ENCODE measurements at regions not wholly inside any gene's neighbourhood (a gene's known extent, or its start where the extent isn't known, plus 50 kb on each side); places are given as distances from the start of the nearest gene placed in this dataset.

DNA sequence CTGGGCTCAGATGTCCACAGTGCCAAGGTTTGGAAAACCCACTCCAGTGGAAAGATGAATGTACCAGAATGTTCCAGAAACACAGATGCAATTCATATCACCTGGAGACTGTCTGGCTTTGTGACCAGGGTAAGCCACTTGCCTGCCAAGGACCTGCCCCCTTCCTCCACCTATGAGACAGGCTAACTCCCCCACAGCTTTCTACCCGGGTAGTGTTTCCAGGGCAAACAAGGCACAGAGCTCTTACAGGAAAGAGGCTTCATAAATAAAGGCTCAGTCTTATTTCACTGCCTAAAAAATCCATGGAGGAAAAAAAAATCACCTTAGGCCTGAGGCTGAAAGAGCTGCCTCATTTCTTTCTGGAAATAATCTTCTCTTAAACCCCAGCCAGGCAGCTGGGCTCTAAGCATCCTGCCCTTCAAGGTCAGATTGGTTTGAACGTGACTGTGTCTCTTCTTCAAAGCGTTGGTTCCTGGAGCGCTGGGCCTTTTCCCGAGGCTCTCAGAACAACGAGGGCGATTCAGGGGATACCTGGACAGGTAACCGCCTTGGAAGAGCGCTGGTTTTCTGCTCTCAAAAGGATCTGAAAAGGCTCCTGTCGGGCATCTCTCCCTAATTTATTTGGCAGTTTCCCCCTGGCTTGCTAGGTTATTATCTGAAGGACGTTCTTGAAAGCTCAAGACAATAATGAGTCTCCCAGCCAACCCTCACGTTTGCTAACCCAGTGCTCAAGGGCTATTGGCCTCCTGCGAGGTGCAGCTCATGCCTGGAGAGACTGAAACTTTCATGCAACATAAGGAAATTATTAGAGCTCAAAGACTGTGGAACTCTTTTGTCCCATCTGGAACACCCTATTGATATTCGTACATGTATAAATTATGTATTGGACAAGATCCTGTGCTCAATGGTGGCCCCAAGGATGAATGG, 199.2 kb upstream of the PMEPA1 start:
- DNase-seq (ENCODE audit: extremely low read depth, low read depth) = no peak

DNA sequence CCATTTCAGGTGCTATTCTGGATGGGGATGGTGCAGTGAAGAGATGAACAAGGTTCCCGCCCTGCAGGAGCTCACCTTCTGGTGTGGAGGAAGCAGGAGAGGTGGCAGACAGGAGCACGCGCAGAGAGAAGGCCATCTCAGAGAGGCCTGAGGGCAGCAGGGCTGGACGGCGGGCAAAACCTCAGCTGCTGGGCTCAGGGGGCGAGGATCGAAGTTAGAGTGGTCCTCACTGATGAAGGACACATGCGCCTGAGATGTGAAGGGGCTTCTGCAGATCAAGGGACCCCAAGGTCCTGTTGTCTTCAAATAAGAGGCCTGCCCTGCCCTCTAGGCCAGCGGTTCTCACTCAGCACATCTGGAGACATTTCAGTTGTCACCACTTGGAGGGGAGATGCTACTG, 198.4 kb upstream of the PMEPA1 start:
- no peak for DNase-seq (ENCODE audit: extremely low read depth, low read depth)

GRCh38 chr20:57907131-57908000, 197.6 kb upstream of the PMEPA1 start:
- DNase-seq (ENCODE audit: extremely low read depth, low read depth) = no peak

DNA sequence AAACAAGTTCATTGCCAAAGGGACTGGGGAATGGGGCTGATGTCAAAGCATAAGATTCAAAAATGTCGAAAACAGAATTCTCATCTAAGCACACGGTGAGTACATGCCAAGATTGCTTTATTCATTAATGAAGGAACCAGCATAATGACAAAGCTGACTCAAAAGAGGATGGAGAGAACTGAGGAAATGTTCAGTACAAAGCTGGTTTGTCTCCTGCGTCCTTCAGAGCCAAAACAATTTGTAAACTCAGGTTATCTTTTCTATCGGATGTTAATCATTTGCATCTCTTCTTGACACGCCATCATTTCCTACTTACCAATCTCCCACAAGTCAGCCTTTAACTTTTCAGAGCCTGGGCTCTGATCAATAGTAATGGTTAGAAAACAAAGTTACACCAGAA, 195.6 kb upstream of the PMEPA1 start:
- DNase-seq (ENCODE audit: extremely low read depth, low read depth) = no peak

GRCh38 chr20:57904314-57905105, 194.7 kb upstream of the PMEPA1 start:
- no peak for DNase-seq (ENCODE audit: extremely low read depth, low read depth)

- no peak for DNase-seq (ENCODE audit: extremely low read depth, low read depth)
These were observed 192.7 kb upstream of the PMEPA1 start for GRCh38 chr20:57902473-57902872.

- DNase-seq (ENCODE audit: extremely low read depth, low read depth) = no peak
These were observed 191.7 kb upstream of the PMEPA1 start for GRCh38 chr20:57901526-57901925.

DNA sequence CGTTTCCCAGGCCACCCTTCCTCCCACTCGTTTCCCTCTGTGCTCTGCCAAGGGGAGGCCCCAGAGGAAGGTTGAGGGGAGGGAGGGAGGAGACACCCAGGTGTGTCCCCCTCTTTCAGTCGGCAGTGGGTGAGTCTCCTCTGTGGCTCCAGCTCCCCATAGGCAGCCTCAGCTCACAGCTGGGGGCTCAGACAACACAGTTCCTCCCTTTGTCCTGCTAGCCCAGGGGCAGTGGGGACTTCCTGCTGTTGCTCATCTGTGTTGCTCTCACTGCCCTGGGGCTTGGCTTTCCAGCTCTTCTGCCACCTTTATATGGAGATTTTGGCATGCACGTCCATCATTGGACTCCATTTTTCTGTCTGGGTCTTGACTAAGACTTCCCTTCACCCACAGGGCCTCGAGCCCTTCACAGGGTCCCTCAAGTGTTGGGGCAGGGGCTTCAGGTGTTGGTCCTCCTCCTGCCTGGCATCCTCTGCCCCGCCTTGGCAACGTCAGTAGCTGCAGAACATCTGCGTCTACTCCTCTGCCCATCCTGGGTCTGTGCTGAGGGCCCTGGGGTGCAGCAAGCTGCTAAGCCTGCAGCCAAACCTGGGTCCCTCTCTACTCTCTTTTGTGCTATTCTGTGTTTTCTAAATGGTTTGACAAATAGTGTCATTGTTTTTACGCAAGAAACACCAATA, 190.6 kb upstream of the PMEPA1 start:
- DNase-seq (ENCODE audit: extremely low read depth, low read depth) = no peak

- DNase-seq (ENCODE audit: extremely low read depth, low read depth) = no peak
These were observed 189.7 kb upstream of the PMEPA1 start for GRCh38 chr20:57899554-57899953.

DNA sequence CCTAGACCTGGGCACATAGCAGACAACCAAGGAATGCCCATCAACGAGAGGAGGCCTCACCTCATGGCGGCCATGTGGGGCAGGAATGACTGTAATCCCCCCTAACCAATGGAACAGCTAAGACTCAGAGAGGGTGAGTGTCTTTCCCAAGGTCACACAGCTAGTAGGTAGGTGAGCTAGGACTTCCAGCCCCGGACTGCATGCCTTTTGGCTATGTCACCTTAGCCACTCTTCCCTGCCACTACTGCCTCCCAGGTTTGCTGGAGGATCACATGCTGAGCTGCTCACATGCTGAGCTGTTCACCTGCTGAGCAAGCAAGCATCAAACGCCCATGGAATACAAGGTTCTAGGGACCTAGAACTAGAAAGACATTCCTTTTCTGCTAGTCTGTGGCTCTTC, 188.5 kb upstream of the PMEPA1 start:
- DNase-seq (ENCODE audit: extremely low read depth, low read depth) = no peak

DNA sequence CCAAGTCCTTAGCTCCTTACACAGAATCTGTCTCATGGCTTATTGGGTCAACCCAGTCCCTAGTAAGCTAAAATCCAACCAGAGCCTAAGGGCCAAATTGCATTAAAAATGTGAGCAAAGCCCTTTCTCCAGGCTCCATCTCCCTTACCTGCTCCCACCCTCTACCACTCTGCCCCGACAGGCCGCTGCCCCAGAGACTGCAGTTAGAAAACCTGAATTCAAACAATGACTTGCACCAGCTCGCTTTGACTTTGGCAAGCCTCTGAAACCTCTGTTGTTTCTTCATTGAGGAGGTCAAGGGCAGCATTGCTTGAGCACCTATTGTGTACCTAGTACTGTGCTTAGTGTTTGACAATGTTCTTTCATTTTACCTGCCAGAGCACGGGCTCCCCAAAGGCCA, 188.1 kb upstream of the PMEPA1 start:
- no peak for DNase-seq (ENCODE audit: extremely low read depth, low read depth)

DNA sequence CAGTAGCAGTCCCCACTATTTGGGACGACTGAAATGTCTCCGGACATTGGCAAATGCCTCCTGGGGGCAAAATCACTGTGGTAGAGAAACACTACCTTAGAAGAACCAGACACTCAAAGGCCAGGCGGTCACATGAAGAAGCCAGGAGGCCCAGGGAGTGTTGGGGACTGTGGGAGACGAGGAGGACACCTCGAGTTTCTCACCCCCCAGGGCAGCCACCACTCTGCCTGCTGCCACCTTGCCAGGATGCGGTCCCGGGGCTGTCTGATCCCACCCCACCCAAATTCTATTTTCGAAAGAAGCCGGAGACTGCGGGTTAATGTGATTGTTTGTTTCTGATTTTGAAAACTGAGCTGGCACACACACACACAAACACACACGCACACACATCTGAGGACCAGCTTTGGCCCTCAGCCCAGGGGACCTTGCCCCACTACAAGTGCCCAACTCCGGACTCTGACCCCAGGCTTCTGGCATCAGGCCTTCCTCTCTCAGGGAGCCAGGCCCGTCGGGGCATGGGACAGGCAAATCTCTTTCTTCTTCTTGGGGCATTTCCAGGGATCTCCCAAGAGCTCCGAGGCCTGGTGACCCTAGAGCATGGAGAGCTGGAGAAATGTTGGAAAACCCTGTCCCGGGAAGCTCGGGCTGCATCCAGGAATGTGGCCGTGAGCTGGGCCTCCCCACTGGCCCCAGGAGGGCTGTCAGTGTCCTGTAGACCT, 187.5 kb upstream of the PMEPA1 start:
- DNase-seq (ENCODE audit: extremely low read depth, low read depth) = no peak

GRCh38 chr20:57896563-57896962, 186.7 kb upstream of the PMEPA1 start:
- DNase-seq (ENCODE audit: extremely low read depth, low read depth) = no peak

- no peak for DNase-seq (ENCODE audit: extremely low read depth, low read depth)
These were observed 186.2 kb upstream of the PMEPA1 start for GRCh38 chr20:57896017-57896416.

DNA sequence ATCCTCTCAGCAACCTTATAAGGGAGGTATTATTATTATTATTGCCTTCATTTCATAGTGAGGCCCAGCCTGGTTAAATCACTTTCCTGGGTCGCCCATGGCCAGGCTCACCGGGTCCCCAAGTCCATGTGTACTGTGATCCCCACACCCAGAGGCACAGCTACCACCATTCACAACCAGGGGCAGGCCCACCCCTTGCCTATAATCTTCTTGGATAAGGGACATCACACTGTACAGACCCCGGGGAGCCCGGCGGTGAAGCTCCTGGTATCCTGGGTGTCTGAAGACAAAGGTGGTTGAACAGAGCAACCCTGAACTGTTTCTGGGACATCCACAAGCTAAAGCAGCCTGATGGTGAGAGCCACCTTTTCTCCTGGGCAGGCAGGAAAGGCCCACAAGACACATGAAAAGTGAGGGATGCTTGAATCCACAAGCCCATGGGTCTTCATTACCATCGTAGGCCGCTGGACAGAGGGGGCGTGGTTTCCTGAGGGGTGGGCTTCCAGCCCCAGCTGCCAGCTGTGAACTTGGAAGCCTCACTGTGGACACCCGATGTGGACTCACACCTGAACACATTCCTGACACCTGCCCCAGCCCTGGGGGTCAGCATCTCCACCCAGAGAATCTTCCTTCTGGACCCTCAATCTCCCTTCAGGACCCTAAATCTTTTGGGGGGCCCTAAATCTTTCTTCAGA, 185.5 kb upstream of the PMEPA1 start:
- no peak for DNase-seq (ENCODE audit: extremely low read depth, low read depth)

- no peak for DNase-seq (ENCODE audit: extremely low read depth, low read depth)
These were observed 184.7 kb upstream of the PMEPA1 start for GRCh38 chr20:57894522-57894921.

- no peak for DNase-seq (ENCODE audit: extremely low read depth, low read depth)
These were observed 184.3 kb upstream of the PMEPA1 start for GRCh38 chr20:57894096-57894495.

GRCh38 chr20:57893366-57893999, 183.7 kb upstream of the PMEPA1 start:
- no peak for DNase-seq (ENCODE audit: extremely low read depth, low read depth)

- no peak for DNase-seq (ENCODE audit: extremely low read depth, low read depth)
These were observed 182.7 kb upstream of the PMEPA1 start for GRCh38 chr20:57892471-57892870.
